HepG2 (cell line): ENCODE measurements at regions not wholly inside any gene's neighbourhood (a gene's known extent, or its start where the extent isn't known, plus 50 kb on each side); places are given as distances from the start of the nearest gene placed in this dataset.

Experiments used
- ATAC-seq: fragments of 200-7000 bp; cut with Tn5 transposase; 3 replicates; pipeline ENCODE4 v1.9.1; 2020; ENCODE audit warnings: mild to moderate bottlenecking, moderate library complexity
- BruUV-seq: library from RNA; stranded (reverse); fragments of 400-500 nt; replicated peaks from 2 replicates; lab custom pipeline; 2021; lab: Mats Ljungman, UMichigan
- CTCF ChIA-PET: fragments of 300-600 bp; formaldehyde crosslinking; extraction: SDS; loops from one replicate; lab custom pipeline; 2021; ENCODE audit warnings: low total read pairs, inconsistent platforms, low intra/inter-chr PET ratio; lab: Yijun Ruan, JAX
- POLR2A ChIA-PET: fragments of 350-600 bp; sonication (Branson Sonifier 250); formaldehyde crosslinking; loops from one replicate; lab custom pipeline; 2020; ENCODE audit warnings: antibody characterized with exemption, inconsistent platforms; lab: Yijun Ruan, JAX
- DNase-seq: peaks from one replicate; pipeline ENCODE4 v3.0.0-alpha.2; 2015; ENCODE audit warnings: low spot score
- FAIRE-seq: peaks from 3 replicates; lab custom pipeline; 2011; peaks lifted over from hg19 to GRCh38; lab: Jason Lieb, UNC
- H2AFZ ChIP-seq: one replicate; pipeline ENCODE4 v1.6.1; 2011; ENCODE audit warnings: low read length, inconsistent platforms
- H3K27ac ChIP-seq: fragments of 300-600 bp; 3 replicates; pipeline ENCODE4 v1.8.0; 2011; ENCODE audit warnings: mixed run types, mild to moderate bottlenecking, mixed read lengths, low read length, inconsistent platforms; ENCODE audit not compliant: insufficient read depth; ENCODE audit errors: extremely low read length
- H3K27me3 ChIP-seq, 2 experiments: fragments of 200-600 bp in 1 of 2; 2 replicates in 1 of 2; 3 replicates in 1 of 2; pipeline versions ENCODE4 v1.6.0 to v1.8.0; 2011; ENCODE audit warnings: low read length in 2 of 2, mild to moderate bottlenecking in 2 of 2, moderate library complexity in 2 of 2, inconsistent platforms in 1 of 2; ENCODE audit not compliant: insufficient read depth in 2 of 2, control insufficient read depth in 1 of 2
- H3K36me3 ChIP-seq, 2 experiments: fragments of 200-600 bp in 1 of 2; replicated peaks in 1 of 2; 2 replicates in 1 of 2; 3 replicates in 1 of 2; pipeline versions ENCODE4 v1.5.1 to v1.8.0; 2011; ENCODE audit warnings: low read length in 2 of 2, inconsistent platforms in 1 of 2; ENCODE audit not compliant: insufficient read depth in 2 of 2, control insufficient read depth in 1 of 2
- H3K4me1 ChIP-seq: 2 replicates; pipeline ENCODE4 v1.5.1; 2012; ENCODE audit warnings: low read length, inconsistent platforms; ENCODE audit not compliant: insufficient read depth
- H3K4me2 ChIP-seq: 2 replicates; pipeline ENCODE4 v1.6.0; 2011; ENCODE audit warnings: low read depth, low read length, inconsistent platforms
- H3K4me3 ChIP-seq, 3 experiments: fragments of 200-600 bp in 1 of 3; sonication (generic), shearing (Covaris generic) in 1 of 3; replicated peaks in 1 of 3; 2 replicates each; pipeline ENCODE4 v1.5.1; 2011 to 2016; ENCODE audit warnings: low read length in 3 of 3, inconsistent platforms in 2 of 3, low read depth in 2 of 3, mild to moderate bottlenecking in 2 of 3, control low read depth in 1 of 3, mixed read lengths in 1 of 3; ENCODE audit not compliant: insufficient read depth in 1 of 3
- H3K79me2 ChIP-seq: one replicate; pipeline ENCODE4 v1.6.1; 2011; ENCODE audit warnings: low read length, inconsistent platforms; ENCODE audit not compliant: insufficient read depth
- H3K9ac ChIP-seq: 2 replicates; pipeline ENCODE4 v1.6.0; 2011; ENCODE audit warnings: mild to moderate bottlenecking, low read depth, low read length, inconsistent platforms; ENCODE audit not compliant: insufficient read depth
- H3K9me3 ChIP-seq: 2 replicates; pipeline ENCODE4 v1.5.1; 2012; ENCODE audit warnings: mild to moderate bottlenecking, low read length
- H4K20me1 ChIP-seq: 2 replicates; pipeline ENCODE4 v1.6.0; 2011; ENCODE audit warnings: inconsistent platforms, mild to moderate bottlenecking, low read length, moderate library complexity; ENCODE audit not compliant: insufficient read depth
- CCDC6 ChIP-seq: sonication (generic); formaldehyde crosslinking; IDR thresholded peaks from 2 replicates; pipeline ENCODE4 v1.8.1; 2022; ENCODE audit warnings: mild to moderate bottlenecking, missing genetic modification reagents, moderate library complexity
- GFI1 ChIP-seq: sonication (generic); formaldehyde crosslinking; IDR thresholded peaks from 2 replicates; pipeline ENCODE4 v1.5.0; 2020; ENCODE audit warnings: missing genetic modification reagents, mild to moderate bottlenecking, borderline replicate concordance
- HNF4G ChIP-seq, 2 experiments: sonication (generic) in 1 of 2; formaldehyde crosslinking in 1 of 2; IDR thresholded peaks; 2 replicates each; pipeline versions ENCODE4 v1.4.0 to v1.6.1; 2011 to 2020; ENCODE audit warnings: borderline replicate concordance in 2 of 2, low read depth in 2 of 2, mild to moderate bottlenecking in 2 of 2, low read length in 1 of 2, missing genetic modification reagents in 1 of 2, moderate library complexity in 1 of 2
- MYNN ChIP-seq: sonication (generic); formaldehyde crosslinking; IDR thresholded peaks from 2 replicates; pipeline ENCODE4 v1.4.0; 2020; ENCODE audit warnings: mild to moderate bottlenecking, low read depth, missing genetic modification reagents
- SIN3A ChIP-seq: IDR thresholded peaks from 2 replicates; pipeline ENCODE4 v1.6.1; 2011; ENCODE audit warnings: low read depth, mild to moderate bottlenecking, control low read depth, low read length, borderline replicate concordance
- ZBTB7B ChIP-seq: sonication (generic); formaldehyde crosslinking; IDR thresholded peaks from 2 replicates; pipeline ENCODE4 v1.4.0; 2020; ENCODE audit warnings: missing genetic modification reagents
- ZC3H4 ChIP-seq: sonication (generic); formaldehyde crosslinking; IDR thresholded peaks from 2 replicates; pipeline ENCODE4 v1.4.0; 2020; ENCODE audit warnings: missing genetic modification reagents, borderline replicate concordance
- ZHX1 ChIP-seq: sonication (generic); formaldehyde crosslinking; IDR thresholded peaks from 2 replicates; pipeline ENCODE4 v1.8.1; 2022; ENCODE audit warnings: low read depth, mild to moderate bottlenecking, missing genetic modification reagents
- ZNF333 ChIP-seq: sonication (generic); formaldehyde crosslinking; IDR thresholded peaks from 2 replicates; pipeline ENCODE4 v1.4.0; 2020; ENCODE audit warnings: mild to moderate bottlenecking, missing genetic modification reagents, borderline replicate concordance
- ZNF468 ChIP-seq: sonication (generic); formaldehyde crosslinking; IDR thresholded peaks from 2 replicates; pipeline ENCODE4 v1.8.0; 2022; ENCODE audit warnings: mild to moderate bottlenecking, moderate library complexity, missing genetic modification reagents
- ZNF496 ChIP-seq: sonication (generic); formaldehyde crosslinking; IDR thresholded peaks from 2 replicates; pipeline ENCODE4 v1.8.1; 2023; ENCODE audit warnings: mild to moderate bottlenecking, moderate library complexity, missing genetic modification reagents; ENCODE audit not compliant: insufficient replicate concordance
- ZSCAN20 ChIP-seq: sonication (generic); formaldehyde crosslinking; IDR thresholded peaks from 2 replicates; pipeline ENCODE4 v1.4.0; 2020; ENCODE audit warnings: missing genetic modification reagents, mild to moderate bottlenecking, borderline replicate concordance
- WGBS: methylation state at CpG from one replicate; pipeline ENCODE4 v1.1.6; 2017; ENCODE audit warnings: low lambda C conversion rate; 5-methylcytosine and 5-hydroxymethylcytosine counted together
- in situ Hi-C: cut with HindIII; loops from 2 replicates; pipeline ENCODE4 v1.10.0; 2017; ENCODE audit warnings: low pct_unique_long_range_greater_than_20kb; ENCODE audit not compliant: extremely low pct_ligation_motif_present
- intact Hi-C: fragments of 100-400 bp; cut with micrococcal nuclease; formaldehyde crosslinking; loops from one replicate; pipeline ENCODE4 v1.10.0; 2022; ENCODE audit not compliant: unreplicated experiment
- TF ChIP-seq, protein P1 (sequence below): sonication (generic); formaldehyde crosslinking; IDR thresholded peaks from 2 replicates; pipeline ENCODE4 v1.8.1; 2023; ENCODE audit warnings: mild to moderate bottlenecking, moderate library complexity, missing genetic modification reagents
- TF ChIP-seq, protein P2 (sequence below): sonication (generic); formaldehyde crosslinking; IDR thresholded peaks from 2 replicates; pipeline ENCODE4 v1.5.1; 2020; ENCODE audit warnings: missing genetic modification reagents, mild to moderate bottlenecking, borderline replicate concordance
- TF ChIP-seq, protein P3 (sequence below): IDR thresholded peaks from 2 replicates; pipeline ENCODE4 v1.6.1; 2016; ENCODE audit warnings: low read depth

DNA sequence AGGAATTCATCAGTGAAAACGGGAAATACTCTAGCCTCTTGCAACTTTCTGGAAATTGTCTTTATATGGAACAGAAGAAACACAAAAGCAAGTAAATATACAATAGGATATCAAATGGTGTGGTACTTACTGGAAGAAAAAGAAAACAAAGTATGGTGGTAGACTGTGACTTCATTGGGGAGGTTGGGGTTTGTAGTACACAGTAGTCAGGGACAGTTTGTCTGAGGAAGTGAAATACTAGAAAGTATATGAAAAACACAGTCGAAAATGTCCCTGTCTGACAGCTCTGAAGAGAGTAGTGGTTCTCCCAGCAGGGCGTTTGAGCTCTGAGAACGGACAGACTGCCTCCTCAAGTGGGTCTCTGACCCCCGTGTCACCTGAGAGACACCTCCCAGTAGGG, 390.0 kb upstream of the NWD2 start (continued):
- TF ChIP-seq ZHX1 (CRISPR knock-in tag) (no peak), SIN3A (no peak), ZNF468 (CRISPR knock-in tag) (no peak), MYNN (CRISPR knock-in tag) (no peak)
- TF ChIP-seq, protein P1, sequence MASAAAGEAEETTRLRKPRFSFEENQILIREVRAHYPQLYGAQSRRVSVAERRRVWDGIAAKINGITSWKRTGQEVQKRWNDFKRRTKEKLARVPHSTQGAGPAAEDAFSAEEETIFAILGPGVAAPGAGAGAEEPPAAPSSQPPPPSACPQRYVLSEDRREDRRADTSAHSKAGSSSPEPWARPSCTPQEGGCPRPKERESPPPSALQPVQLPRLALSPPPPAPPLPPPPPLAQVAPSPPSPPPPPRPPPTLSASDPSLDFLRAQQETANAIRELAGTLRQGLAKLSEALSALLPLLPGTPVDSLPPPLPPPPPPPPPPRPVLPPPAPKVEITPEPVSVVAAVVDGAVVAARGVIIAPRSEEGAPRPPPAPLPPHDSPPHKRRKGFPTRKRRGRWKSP (CRISPR knock-in tag) = no peak

GRCh38 chr4:36863601-36864000, 380.9 kb upstream of the NWD2 start:
- 4% methylated on average over 2 of the region's 2 CpGs for WGBS
- CTCF ChIA-PET = no interaction called here
- BruUV-seq = no TSS peak
- no peak for TF ChIP-seq ZSCAN20 (CRISPR knock-in tag)
- TF ChIP-seq, protein P2, sequence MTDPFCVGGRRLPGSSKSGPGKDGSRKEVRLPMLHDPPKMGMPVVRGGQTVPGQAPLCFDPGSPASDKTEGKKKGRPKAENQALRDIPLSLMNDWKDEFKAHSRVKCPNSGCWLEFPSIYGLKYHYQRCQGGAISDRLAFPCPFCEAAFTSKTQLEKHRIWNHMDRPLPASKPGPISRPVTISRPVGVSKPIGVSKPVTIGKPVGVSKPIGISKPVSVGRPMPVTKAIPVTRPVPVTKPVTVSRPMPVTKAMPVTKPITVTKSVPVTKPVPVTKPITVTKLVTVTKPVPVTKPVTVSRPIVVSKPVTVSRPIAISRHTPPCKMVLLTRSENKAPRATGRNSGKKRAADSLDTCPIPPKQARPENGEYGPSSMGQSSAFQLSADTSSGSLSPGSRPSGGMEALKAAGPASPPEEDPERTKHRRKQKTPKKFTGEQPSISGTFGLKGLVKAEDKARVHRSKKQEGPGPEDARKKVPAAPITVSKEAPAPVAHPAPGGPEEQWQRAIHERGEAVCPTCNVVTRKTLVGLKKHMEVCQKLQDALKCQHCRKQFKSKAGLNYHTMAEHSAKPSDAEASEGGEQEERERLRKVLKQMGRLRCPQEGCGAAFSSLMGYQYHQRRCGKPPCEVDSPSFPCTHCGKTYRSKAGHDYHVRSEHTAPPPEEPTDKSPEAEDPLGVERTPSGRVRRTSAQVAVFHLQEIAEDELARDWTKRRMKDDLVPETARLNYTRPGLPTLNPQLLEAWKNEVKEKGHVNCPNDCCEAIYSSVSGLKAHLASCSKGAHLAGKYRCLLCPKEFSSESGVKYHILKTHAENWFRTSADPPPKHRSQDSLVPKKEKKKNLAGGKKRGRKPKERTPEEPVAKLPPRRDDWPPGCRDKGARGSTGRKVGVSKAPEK (CRISPR knock-in tag) = no peak
- no peak for TF ChIP-seq ZNF496
- TF ChIP-seq GFI1 (CRISPR knock-in tag) = no peak
- TF ChIP-seq CCDC6 = no peak
- TF ChIP-seq, protein P3, sequence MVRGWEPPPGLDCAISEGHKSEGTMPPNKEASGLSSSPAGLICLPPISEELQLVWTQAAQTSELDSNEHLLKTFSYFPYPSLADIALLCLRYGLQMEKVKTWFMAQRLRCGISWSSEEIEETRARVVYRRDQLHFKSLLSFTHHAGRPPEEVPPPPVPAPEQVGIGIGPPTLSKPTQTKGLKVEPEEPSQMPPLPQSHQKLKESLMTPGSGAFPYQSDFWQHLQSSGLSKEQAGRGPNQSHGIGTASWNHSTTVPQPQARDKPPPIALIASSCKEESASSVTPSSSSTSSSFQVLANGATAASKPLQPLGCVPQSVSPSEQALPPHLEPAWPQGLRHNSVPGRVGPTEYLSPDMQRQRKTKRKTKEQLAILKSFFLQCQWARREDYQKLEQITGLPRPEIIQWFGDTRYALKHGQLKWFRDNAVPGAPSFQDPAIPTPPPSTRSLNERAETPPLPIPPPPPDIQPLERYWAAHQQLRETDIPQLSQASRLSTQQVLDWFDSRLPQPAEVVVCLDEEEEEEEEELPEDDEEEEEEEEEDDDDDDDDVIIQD = no peak
- no peak for TF ChIP-seq ZC3H4 (CRISPR knock-in tag)
- no peak for TF ChIP-seq HNF4G (IDR thresholded peaks at IDR 0.05; ENCODE audit: borderline replicate concordance, low read depth, low read length)
- TF ChIP-seq HNF4G (CRISPR knock-in tag; IDR thresholded peaks at IDR 0.05; ENCODE audit: borderline replicate concordance, low read depth) = no peak
- TF ChIP-seq ZBTB7B = no peak
- no peak for TF ChIP-seq ZNF333 (CRISPR knock-in tag)

More at GRCh38 chr4:36863601-36864000, 380.9 kb upstream of the NWD2 start:
- H3K79me2 ChIP-seq = no peaks in the 10 kb centered on the region
- H4K20me1 ChIP-seq = no peaks in the 10 kb centered on the region
- in situ Hi-C loops = no loop called here
- POLR2A ChIA-PET = no interaction called here
- H2AFZ ChIP-seq = no peak overlapping the region
- H3K27ac ChIP-seq = no peak overlapping the region
- H3K36me3 ChIP-seq = no peaks in the 10 kb centered on the region
- no peak for ATAC-seq
- no peaks in the 10 kb centered on the region for H3K9me3 ChIP-seq
- H3K4me3 ChIP-seq = no peak overlapping the region
- H3K9ac ChIP-seq = no peak overlapping the region
- no peak overlapping the region for H3K4me2 ChIP-seq
- no peaks in the 10 kb centered on the region for H3K4me1 ChIP-seq
- no peaks in the 10 kb centered on the region for H3K27me3 ChIP-seq
- intact Hi-C loops = no loop called here
- no peak for DNase-seq
- FAIRE-seq = no peak
